NCI-H226 (cell line): ENCODE measurements at regions not wholly inside any gene's neighbourhood (a gene's known extent, or its start where the extent isn't known, plus 50 kb on each side); places are given as distances from the start of the nearest gene placed in this dataset.
"Not testable (repeated sequence)": the region's sequence is repeated elsewhere in the genome, so short reads cannot be mapped to it uniquely, and the experiment has no call there.

Experiments
- DNase-seq: peaks from one replicate; pipeline ENCODE4 v3.0.0-alpha.2; 2015

DNA sequence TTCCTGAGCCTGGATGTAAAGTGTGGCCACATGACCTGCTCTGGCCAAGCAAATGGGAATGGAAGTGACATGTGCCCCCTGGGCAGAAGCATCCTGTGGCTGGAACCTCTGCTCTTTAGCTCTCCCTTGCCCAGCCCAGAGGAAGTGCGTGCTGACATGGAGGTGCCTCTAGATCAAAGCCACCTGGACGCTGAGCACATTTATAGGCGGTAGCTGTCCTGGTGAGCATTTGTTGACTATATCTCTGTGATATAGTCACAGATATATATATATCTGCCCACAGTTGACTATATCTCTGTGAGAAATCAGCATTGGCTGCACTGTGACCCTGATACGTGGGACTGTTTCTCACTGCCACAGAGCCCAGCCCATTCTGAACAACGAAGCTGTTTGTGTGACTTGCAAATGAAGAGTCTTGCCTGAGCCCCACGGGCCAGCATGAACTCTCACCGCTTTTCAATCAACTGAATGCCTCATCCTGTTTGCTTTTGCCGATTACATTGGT lies 118.8 kb downstream of the C16orf95 start:
- DNase-seq = no peak

GRCh38 chr16:87198881-87199280 lies 118.3 kb downstream of the C16orf95 start:
- no peak for DNase-seq

DNA sequence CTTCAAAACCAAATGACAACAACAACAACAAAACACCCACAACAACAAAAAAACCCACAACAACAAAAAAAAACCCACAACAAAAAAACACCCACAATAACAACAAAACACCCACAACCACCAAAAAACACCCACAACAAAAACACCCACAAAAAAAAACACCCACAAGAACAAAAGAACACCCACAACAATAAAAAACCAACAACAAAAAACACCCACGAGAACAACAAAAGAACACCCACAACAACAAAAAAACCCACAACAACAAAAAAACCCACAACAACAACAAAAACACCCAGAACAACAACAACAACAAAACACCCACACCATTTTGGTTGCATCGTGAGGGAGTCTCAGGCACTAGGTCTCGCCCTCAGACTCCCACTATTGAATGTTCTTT lies 117.8 kb downstream of the C16orf95 start:
- no peak for DNase-seq

DNA sequence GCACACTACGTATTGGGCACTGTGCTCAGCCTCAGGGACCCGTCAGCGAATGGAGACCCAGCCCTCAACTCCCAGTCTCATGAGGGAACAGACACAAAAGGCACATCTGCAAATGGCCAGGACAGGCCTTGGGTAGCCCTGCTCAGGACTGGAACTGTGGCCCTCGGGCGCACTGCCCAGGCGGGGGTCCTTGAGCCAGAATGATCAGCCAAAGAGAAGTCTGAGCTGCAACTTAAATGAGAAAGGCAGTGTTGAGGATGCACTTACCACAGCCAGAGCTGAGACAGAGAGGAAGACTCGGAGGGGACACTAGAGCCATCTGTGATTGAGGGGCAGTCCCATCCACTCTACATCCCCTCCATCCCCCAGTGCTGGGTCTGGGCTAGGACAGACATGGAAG lies 117.3 kb downstream of the C16orf95 start:
- no peak for DNase-seq

GRCh38 chr16:87200637-87201036 lies 116.6 kb downstream of the C16orf95 start:
- no peak for DNase-seq

DNA sequence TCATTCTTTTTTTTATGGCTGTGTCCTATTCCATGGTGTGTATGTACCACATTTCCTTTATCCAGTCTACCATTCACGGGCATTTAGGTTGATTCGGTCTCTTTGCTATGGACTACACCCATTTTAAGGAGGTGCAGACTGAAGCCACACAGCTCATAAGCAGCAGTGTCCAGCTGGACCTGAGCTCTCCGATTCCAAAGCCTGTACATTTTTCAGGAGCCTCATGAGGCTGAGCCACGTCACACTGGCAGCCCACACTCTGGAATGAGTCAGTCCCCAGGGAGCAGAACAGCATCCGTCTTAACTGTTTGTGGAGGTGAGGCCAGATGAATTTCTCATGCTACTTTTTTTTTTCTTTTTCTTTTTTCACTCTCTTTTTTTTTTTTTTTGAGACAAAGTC lies 116.1 kb downstream of the C16orf95 start:
- peak; percentile 93 for DNase-seq

- DNase-seq = peak; percentile 13
These were observed 115.4 kb downstream of the C16orf95 start for GRCh38 chr16:87201790-87202189.

DNA sequence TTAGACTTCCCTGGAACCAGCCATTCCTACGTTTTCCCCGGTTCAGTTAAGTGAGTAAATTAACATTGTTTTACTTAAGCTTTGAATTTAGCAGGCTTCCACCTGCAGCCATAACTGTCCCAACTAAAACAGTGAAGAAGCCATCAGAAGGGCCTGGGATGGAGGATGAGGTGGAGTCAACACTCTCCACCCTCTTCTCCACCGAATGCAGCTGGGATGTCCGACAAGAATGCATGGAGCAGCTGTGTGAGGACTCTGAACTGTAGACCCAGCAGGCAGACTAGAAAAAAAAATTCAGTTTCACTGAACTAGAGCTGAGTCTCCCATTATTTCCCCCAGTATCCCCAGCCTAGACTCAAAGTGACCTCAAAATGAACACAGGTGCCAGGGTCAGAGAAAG lies 114.8 kb downstream of the C16orf95 start:
- DNase-seq = no peak

DNA sequence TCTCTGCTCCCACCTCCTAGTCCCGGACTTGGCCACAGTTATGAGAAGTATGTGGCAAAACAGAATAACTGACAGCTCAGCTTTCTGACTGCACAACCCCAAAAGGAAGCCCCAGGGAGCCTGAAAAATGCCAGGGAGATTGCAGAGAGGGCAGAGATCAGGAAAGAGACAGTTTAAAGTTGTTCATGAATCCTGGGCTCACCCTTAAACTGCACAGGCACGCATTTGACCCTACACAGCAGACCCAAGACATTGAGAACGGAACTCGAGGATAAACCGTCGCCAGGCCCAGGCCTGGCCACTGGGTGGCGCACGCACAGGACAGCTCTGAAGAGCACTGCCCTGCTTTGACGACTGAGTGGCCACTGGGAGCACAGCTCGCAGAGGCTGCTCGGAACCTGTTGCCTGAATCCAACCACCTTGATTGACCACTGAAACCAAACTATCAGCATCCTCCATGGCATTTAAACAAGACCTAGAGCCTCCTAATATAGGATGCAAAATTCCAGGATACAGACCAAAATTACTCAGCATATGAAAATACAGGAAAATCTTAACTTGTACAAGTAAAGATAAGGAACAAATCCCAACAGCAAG lies 114.0 kb downstream of the C16orf95 start:
- DNase-seq = peak; percentile 80

GRCh38 chr16:87206646-87207451 lies 110.3 kb downstream of the C16orf95 start:
- peak; percentile 89 for DNase-seq

DNA sequence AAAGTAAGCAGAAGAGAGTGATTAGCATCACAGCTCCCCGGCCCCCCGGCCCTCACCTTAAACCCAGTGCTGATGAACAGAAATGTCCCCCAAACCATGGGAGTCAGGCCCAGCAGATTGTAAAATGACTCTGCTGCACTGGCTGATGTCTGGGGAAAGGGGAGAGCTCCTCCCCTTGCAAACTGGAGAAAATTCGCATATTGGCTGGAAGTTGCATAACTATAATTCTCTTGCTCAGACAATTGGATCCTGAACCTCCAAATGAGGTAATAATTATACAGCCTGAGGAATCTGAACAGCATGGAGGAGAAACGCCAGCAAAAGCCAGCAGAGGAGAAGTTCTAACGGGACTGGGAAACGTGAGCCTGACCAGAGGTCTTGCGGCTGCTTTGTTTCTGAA lies 109.7 kb downstream of the C16orf95 start:
- peak; percentile 70 for DNase-seq

GRCh38 chr16:87207965-87208364 lies 109.2 kb downstream of the C16orf95 start:
- DNase-seq = no peak

GRCh38 chr16:87208968-87209367 lies 108.2 kb downstream of the C16orf95 start:
- not testable (repeated sequence) for DNase-seq

GRCh38 chr16:87209808-87210512 lies 107.2 kb downstream of the C16orf95 start:
- DNase-seq = no peak

- peak; percentile 35 for DNase-seq
These were observed 106.3 kb downstream of the C16orf95 start for GRCh38 chr16:87210894-87211293.

GRCh38 chr16:87212026-87212425 lies 105.2 kb downstream of the C16orf95 start:
- DNase-seq = no peak

DNA sequence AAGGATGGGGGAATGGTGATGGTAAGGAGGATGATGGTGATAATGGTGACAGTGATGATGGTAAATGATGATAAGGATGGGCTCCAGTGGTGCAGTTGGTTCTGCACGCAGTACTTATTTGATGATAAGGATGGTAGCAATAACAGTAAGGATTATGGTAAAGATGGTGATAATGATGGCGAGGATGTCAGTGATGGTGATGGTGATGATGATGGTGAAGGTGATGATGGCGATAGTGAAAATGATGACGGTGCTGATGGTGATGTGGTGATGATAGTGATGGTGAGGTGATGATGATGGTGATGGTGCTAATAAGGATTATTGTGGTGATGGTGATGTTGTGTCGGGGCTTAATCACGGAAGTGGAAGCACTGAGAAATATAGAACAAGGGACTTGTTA lies 103.7 kb downstream of the C16orf95 start:
- no peak for DNase-seq

GRCh38 chr16:87216148-87216840 lies 100.9 kb downstream of the C16orf95 start:
- DNase-seq = no peak

GRCh38 chr16:87216841-87217275 lies 100.3 kb downstream of the C16orf95 start:
- DNase-seq = no peak

DNA sequence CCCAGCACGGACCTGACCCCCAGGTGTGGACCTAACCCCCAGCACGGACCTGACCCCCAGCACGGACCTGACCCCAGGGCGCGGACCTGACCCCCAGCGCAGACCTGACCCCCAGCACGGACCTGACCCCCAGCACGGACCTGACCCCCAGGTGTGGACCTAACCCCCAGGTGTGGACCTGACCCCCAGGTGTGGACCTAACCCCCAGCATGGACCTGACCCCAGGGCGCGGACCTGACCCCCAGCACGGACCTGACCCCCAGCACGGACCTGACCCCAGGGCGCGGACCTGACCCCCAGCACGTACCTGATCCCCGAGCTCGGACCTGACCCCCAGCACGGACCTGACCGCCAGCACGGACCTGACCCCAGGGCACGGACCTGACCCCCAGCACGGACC lies 99.4 kb downstream of the C16orf95 start:
- DNase-seq = not testable (repeated sequence)

DNA sequence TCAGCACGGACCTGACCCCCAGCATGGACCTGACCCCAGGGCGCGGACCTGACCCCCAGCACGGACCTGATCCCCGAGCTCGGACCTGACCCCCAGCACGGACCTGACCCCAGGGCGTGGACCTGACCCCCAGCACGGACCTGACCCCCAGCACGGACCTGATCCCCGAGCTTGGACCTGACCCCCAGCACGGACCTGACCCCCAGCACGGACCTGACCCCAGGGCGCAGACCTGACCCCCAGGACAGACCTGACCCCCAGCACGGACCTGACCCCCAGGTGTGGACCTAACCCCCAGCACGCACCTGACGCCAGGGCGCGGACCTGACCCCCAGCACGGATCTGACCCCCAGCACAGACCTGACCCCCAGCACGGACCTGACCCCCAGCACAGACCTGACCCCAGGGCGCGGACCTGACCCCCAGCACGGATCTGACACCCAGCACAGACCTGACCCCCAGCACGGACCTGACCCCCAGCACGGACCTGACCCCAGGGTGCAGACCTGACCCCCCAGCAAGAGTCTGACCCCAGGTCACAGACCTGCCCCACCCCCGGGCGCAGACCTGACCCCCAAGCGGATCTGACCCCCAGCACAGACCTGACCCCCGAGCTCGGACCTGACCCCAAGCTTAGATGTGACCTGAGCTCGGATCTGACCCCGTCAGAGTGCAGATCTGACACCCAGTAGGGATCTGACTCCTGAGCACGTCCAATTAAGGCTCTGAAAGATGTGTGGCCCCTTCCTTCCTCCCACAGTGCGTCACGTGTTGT lies 98.7 kb downstream of the C16orf95 start:
- no peak for DNase-seq

- no peak for DNase-seq
These were observed 97.8 kb downstream of the C16orf95 start for GRCh38 chr16:87219287-87219909.
